Colon (tissue), 2 donors: ENCODE measurements at regions not wholly inside any gene's neighbourhood (a gene's known extent, or its start where the extent isn't known, plus 50 kb on each side); places are given as distances from the start of the nearest gene placed in this dataset.

Source experiments
- FAIRE-seq: peaks from 2 replicates; lab custom pipeline; 2012; peaks lifted over from hg19 to GRCh38; lab: Jason Lieb, UNC
- donor health status: control.
- donor health status: control.

DNA sequence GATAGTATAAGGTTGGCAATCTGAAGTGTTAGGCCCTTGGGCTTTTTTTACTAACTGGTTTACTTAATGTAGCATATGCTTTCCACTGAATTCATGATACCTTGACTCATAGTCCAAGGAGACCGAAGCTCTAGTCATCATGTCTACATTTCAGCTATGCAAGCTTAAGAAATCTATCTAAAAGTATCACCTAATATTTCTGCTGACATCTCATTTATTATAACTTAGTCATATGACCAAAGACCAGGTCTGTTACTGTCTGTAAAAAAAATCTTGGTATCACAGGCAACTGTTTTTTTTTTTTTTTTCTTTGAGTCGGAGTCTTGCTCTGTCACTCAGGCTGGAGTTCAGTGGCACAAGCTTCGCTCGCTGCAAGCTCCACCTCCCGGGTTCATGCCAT, 814.0 kb upstream of the NDST4 start:
- no peak for FAIRE-seq

DNA sequence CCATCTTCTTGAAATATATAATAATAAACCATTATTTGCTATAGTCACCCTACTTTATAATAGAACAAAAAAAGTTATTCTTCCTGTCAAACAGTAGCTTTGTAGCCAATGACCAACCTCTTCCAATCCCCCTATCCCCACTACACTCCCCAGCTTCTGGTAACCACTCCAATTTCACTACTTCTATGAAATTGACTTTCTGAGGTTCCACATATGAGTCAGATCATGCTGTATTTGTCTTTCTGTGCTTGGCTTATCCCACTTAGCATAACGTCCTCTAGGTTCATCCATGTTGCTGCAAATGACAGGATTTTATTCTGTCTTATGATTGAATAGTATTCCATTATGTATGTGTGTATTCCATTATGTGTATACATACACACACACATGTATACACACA, 809.7 kb upstream of the NDST4 start:
- FAIRE-seq = no peak

DNA sequence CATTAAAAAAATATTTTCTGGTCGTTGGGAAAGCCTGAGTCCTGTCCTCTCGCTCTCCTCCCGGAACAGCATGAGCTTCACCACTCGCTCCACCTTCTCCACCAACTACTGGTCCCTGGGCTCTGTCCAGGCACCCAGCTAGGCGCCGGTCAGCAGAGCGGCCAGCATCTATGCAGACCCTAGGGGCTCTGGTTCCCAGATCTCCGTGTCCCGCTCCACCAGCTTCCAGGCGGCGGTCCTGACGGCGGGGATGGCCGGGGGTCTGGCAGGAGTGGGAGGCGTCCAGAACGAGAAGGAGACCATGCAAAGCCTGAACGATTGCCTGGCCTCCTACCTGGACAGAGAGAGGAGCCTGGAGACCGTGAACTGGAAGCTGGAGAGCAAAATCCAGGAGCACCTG, 807.2 kb upstream of the NDST4 start:
- no peak for FAIRE-seq

DNA sequence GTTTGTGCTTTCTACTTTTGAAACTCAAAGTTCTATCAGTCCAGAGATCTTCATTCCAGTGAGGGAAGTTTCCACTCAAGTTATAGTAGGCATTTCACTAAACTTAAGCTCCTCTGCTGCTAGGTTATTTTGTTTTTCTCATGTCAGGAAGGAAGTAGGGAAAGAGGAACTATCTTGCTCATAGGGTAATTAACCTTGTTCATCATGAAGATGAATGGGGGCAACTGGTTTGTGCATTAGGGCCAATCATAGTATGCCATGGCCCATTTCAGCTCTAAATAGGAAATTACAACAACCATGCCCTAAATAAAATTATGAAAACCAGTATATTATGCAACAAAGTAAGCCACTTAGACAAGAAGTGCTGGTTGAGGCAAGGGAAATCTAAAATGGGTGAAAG, 804.7 kb upstream of the NDST4 start:
- no peak for FAIRE-seq

DNA sequence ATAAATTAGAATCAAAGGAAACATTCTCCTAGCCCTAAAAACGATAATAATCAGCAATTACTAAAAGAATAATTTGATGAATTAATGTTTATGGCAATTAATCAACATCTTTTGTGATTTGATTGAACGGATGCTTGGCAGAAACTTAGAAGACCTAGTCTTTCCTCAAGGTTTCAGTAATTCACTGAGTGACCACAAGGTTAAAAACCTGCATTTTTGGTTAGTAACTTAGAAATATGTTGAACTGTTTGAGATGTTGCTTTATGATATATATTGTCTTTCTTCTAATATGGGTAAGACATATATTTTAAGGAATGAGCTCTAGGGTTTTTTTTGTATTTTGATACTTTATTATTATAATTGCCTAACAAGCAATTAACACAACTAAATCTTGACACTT, 793.0 kb upstream of the NDST4 start:
- FAIRE-seq = no peak

DNA sequence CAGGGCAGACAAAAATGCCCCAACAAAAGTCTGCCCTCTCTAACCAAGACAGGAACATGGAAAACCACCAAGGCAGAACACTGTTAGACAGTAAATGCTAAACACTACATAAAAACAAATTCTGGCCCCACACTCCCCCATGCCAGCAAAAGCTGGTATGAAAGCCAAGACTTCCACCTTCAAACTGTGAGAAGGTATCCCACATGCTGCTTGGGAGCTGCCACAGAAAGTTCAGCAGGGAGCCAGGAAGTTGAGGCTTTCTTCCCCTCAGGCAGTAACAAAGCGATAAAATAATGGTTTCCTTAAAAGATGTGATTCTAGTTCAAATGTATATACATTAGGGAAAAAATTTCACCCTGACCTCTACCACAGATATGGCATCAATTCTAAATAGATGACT, 770.4 kb upstream of the NDST4 start:
- FAIRE-seq = no peak

DNA sequence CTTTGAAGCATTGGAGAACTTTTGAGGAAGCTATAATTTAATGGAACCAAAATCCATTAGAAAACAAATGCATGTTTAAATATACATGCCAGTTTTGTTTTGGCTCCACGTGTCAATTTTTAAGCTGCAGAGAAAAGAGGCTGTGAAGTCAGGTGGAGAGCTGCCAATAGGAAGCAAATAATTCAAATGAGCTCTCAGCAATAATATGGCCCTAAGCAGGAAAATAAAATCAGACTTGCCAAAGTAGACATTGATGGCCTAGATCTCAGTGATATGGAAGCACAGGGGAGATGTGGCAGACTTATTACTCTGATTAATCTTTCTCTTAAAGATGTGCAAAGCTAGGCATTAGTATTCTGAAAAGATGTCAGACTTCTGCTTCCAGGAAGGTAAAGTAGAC, 769.8 kb upstream of the NDST4 start:
- no peak for FAIRE-seq

DNA sequence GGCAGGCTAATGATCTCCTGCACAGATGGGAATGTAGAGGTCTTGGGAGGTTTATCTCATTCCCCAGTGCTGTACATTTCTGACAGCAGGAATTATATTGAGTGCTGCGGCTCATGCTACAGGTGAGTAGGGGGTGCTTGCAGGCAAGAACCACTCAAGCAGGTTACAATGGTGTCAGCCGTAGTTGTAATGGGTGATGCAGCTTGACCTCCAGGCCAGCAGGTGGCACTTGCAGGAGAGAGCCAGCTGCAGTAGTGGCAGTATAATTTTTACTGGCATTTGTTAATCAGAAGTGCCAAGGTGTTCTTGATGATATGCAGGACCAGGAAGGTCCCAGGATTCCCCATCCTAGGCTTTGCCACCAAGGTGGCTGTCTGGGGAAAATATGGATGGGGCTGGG, 759.6 kb upstream of the NDST4 start:
- no peak for FAIRE-seq

DNA sequence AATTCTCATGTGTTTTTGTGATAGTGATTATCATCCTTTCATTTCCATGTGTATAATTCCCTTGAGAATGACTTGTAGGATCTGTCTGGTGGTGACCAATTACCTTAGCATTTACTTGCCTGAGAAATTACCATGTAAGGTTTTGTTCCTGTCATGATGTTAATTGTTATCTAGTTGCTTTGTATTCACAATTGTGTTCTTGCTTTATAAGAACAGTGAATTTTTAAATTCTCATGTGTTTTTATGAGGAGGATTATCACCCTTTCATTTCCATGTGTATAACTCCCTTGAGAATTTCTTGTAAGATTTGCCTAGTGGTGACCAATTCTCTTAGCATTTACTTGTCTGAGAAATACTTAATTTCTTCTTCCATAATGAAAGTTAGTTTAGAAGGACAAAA, 758.2 kb upstream of the NDST4 start:
- no peak for FAIRE-seq

DNA sequence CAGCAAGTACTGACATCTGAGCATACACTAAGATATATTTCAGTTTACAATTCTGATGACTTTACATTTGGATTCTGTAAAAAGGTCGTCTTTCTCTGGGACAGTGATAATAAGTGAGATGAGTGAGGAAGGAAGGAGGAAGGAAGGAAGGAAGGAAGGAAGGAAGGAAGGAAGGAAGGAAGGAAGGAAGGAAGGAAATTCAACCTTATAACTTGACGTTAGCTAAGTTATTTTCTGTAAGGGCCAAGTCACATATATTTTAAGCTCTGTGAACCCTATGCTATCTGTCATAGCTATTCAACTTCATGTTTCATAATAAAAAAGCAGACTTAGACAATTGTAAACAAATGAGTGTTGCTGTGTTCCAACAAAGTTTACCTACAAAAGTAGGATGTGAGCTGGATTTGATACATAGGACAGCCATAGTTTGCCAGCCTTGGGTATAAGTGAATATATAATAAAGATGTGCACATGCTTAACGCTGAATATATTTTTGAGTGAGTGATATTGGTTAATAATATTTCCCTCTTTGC, 753.0 kb upstream of the NDST4 start:
- FAIRE-seq = no peak

DNA sequence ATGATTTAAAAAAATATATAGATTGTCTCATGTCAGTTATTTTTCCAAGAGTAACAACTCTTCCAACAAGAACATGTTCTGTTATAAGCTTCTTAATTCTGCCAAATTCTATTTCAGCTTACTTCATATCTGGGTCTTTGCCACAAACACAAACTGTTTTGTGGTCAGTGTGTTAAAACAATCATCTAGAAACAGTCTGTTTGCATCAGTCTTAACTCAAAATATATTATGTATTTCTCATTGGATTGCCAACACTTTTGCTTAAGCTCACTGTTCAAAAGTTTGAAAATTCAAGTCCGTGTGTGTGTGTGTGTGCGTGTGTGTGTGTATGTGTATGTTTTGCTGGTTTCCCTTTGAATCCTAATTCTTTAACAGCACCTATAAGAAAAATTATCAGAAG, 752.3 kb upstream of the NDST4 start:
- FAIRE-seq = no peak

DNA sequence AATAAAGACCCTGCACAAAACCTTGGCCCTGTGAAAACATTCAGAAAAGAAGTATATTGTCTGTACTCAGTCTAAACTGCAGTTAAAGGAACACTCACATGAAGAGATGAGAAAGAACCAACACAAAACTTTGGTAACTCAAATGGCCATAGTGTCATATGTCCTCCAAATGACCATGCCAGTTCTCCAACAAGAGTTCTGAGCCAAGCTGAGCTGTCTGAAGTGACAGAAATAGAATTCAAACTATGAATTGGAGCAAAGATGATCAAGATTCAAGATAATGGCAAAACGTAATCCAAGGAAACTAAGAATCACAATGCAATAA, 739.3 kb upstream of the NDST4 start:
- no peak for FAIRE-seq

DNA sequence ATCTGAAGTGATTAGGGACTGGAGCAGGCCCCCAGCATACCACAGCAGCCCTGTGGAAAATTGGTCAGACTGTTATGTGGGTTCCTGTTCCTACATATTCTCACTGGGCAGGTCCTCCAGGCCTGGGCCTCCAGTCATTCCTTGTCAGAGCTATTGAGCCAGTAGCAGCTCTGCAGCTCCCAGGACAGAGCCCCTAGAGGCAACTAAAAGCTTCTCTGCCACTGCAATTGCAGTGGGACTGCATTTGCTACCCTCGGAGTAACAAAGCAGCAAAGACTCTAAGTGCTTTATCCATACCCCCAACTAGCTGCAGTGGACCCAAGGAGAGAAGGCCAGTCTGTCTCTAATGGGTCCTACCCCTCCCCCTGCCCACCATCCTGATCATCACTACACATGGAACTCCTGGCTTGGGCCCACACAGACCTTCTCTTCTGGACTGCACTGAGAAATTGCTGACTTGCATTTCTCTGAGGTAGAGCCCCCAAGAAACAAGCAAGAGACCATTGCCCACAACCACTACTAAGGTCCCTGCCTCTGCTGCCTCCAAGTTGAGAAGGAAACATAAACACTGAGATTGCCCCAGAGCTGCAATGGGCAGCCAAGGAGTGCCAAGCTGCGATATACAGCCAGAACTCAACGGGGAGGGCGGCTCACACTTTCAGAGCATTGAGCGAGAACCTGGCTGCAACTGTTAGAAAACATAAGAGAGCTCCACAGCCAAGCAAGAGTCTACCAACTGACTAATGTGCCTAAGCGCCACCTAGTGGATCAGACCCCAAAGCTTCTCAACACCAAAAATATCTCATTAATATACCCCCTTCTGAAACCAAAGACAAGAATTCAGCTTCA, 738.7 kb upstream of the NDST4 start:
- FAIRE-seq = no peak

DNA sequence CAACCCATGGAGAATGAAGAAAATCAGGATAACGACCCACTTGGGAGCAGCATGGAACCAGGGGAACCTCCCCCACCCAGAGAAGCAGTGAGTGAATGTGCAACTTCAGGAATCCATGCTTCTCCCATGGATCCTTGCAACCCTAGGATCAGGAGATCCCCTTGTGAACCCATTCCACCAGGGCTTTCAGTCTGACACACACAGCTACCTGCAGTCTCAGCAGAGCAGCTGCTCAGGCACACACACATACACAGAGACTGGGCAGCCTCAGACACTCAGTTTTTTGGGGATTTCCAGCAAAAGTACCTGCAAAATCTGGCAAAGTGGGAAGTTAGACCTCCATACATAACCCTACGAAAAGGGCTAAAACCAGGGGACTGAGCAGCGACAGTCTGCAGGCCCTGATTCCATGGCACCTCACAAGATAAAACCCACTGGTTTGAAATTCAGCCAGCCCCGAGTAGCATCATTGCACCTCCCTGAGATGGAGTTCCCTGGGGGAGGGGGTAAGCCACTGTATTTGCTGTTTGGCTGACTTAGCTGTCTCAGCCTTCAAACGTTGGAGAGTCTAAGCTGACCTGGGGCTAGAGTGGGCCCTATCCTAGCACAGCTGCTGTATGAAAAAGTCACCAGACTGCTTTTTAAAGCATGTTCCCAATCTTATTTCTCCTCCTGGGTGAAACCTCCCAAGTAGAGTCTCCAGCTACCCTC, 737.5 kb upstream of the NDST4 start:
- no peak for FAIRE-seq

DNA sequence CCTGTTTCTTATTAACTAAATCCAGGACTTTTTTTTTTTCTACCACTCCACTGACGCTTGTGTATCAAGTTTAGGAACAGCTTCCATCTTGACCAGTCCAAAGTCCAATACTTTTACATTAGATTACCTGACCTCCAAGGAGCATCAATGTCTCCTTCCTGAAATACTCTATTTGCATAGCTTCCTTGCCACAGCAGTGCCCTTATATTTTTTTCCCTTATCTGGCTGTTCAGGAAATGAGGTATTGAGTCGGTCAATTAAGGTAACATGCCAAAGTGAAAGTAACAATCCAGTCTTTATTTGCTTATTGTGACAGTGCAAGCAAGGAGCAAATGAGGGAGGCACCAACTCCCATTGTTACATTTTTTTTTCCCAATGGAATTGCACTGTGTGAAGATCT, 730.8 kb upstream of the NDST4 start:
- FAIRE-seq = no peak

DNA sequence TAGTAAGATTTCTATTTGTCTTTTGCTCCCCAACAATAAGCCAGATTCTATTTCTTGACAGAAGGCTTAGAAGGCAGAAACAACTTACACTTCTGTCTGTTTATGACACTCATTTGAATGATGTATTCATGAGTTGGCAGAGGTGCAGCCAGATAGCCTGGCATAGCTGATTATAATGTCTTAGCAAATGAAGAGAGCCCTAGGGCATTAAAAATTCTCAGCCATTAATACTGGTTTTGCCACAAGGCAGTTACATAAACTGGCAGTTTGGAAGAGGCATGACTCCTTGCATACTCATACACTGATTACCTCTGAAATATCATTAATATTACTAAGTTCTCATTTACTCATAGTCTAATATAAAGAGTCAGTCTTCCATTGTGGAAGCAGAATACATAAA, 728.5 kb upstream of the NDST4 start:
- FAIRE-seq = no peak

DNA sequence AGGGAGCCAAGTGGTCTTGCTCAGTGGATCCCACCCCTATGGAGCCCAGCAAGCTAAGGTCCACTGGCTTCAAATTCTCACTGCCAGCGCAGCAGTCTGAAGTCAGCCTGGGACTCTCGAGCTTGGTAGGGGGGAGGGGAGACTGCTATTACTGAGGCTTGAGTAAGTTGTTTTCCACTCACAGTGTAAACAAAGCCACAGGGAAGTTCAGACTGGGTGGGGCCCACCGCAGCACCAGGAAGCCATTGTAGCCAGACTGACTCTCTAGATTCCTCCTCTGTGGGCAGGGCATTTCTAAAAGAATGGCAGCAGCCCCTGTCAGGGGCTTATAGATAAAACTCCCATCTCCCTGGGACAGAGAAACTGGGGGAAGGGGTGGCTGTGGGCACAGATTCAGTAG, 721.0 kb upstream of the NDST4 start:
- no peak for FAIRE-seq

DNA sequence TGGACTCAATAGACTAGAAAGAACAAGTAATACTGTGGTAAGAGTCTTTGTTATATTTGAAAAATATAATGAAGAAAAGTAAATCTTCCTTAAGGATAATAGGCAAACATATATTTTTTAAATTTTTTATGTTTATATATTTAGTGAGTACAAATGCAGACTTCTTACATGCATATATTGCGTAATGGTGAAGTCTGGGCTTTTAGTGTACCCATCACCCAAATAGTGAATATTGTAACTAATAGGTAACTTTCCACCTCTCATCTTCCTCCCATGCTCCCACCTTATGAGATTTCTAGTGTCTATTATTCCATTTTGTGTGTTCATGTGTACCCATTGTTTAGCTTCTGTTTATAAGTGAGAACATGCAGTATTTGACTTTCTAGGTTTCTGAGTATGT, 711.2 kb upstream of the NDST4 start:
- FAIRE-seq = no peak

DNA sequence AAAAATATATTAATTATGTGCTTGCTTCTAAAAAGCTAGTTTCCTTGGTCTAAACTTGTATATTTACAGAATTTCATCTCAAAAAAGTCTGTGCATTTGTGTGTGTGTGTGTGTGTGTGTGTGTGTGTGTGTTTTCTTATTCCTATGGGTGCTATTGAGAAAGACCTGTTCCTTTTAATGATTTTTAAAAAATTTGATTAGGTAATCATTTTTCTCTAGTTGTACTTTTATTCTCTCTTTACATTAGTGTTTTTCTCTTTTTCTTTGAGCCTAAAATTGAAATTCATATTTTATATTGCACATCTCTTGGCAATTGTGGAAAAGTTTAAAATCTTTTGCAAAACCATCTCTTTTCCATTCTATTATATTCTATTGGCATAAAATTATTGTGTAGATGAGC, 690.4 kb upstream of the NDST4 start:
- no peak for FAIRE-seq

DNA sequence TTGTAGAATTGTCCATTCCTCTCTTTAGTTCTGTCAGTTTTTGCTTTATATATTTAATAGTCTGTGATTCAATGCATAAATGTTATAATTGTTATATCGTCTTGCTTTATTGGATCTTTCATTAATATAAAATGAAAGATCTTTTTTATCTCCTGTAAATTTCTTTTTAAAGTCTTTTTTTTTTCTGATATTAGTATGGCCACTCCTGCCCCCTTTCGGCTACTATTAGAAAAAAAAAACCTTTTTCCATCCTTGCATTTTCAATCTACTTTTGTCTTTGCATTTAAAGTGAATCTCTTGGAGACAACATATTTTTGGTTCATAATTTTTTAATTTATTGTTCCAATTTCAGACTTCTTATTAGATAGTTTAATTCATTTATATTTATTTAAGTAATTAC, 677.4 kb upstream of the NDST4 start:
- no peak for FAIRE-seq

DNA sequence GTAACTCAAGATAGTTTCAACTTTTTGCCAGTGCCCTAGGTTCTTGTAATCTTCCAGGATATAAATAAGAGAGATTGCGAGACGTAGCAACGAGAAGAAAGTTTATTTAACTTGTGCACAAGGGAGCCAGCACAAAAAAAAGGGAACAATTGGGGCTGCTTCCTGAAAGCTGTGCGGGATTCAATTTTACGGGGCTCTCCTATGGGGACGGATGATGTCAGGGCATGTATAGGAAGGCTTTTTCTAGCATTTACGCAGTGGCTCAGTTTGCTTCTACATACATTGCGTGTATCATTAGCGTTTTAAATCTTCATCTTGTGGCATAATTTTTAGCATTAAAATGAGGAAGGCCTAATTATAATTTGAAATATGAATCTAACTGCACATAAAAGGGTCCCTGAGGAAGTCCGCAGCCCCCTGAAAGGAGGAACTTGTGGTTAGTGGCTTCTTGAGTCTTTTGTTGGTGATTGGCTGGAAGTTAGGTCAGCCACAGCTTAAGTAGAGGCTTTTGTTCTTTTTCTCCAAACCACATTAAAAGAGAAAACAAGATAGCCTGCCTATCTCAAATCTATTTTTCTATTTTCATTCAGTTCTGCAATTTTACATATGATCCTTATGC, 668.2 kb upstream of the NDST4 start:
- FAIRE-seq = no peak

DNA sequence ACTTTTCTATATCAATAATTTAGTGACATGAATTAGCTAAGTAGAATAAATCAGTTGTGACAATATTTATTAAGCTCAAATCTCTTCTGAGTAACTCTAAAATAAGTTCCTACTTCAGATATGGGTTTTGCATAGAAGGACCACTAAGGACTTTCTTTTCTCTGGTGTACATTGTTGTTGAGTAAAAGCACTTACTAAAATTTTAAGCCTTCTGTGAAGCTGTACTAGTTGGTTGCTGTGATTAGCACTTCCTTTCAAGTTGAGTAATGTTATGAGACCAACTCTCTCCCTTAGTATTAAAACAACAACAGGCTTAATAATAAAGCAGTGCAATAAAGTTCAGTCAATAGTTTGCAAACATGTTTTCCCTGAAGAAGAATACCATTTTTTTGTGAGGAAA, 667.4 kb upstream of the NDST4 start:
- FAIRE-seq = no peak

DNA sequence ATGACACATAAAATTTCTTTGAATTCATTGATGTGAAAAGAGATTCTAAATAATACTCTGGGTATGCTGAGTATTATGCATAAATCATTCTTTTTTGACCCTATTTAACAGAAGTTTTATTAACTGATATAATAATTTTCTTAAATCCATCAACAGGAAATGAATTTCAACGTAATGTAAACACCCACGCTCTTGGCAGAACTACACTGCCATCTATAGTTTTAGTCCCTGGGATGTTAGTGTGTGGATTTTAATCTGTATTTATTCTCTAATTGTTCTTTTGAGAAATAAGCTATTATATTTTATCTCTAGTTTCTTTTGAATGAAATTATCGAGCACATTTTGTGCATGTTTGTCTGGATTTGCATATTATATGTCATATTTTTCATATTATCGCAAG, 666.8 kb upstream of the NDST4 start:
- FAIRE-seq = no peak
